HCT116 (cell line): ENCODE measurements at regions not wholly inside any gene's neighbourhood (a gene's known extent, or its start where the extent isn't known, plus 50 kb on each side); places are given as distances from the start of the nearest gene placed in this dataset.

Experiments
- ATF3 ChIP-seq: IDR thresholded peaks from 2 replicates; pipeline ENCODE4 v1.6.1; 2012
- CEBPB ChIP-seq: IDR thresholded peaks from 2 replicates; pipeline ENCODE4 v1.6.1; 2012; ENCODE audit warnings: low read depth
- EGR1 ChIP-seq: IDR thresholded peaks from 2 replicates; pipeline ENCODE4 v1.6.1; 2012; ENCODE audit warnings: low read depth
- EZH2 ChIP-seq: fragments of 200-600 bp; sonication (generic); IDR thresholded peaks from 2 replicates; pipeline ENCODE4 v1.6.1; 2017; ENCODE audit warnings: antibody characterized with exemption, mixed run types
- EZH2phosphoT487 ChIP-seq: fragments of 200-600 bp; IDR thresholded peaks from 2 replicates; pipeline ENCODE4 v1.6.1; 2018; ENCODE audit warnings: antibody characterized with exemption, borderline replicate concordance
- JUND ChIP-seq: IDR thresholded peaks from 2 replicates; pipeline ENCODE4 v1.6.1; 2012
- POLR2A ChIP-seq: IDR thresholded peaks from 2 replicates; pipeline ENCODE4 v1.7.0; 2011; ENCODE audit warnings: borderline replicate concordance; ENCODE audit not compliant: insufficient read depth, insufficient read length; ENCODE audit errors: extremely low read depth
- REST ChIP-seq: IDR thresholded peaks from 2 replicates; pipeline ENCODE4 v1.6.1; 2012; ENCODE audit warnings: low read depth
- ZBTB33 ChIP-seq: IDR thresholded peaks from 2 replicates; pipeline ENCODE4 v1.6.1; 2011; ENCODE audit warnings: mild to moderate bottlenecking, low read length, moderate library complexity; ENCODE audit not compliant: insufficient replicate concordance; ENCODE audit errors: extremely low read depth
- TF ChIP-seq, protein P1 (sequence below), 3 experiments: fragments of 200-600 bp in 1 of 3; sonication (generic) in 1 of 3; IDR thresholded peaks in 2 of 3; conservative IDR thresholded peaks in 1 of 3; 2 replicates each; pipeline ENCODE4 v1.5.1; 2012 to 2017; ENCODE audit warnings: low read depth in 2 of 3, low read length in 2 of 3, antibody characterized with exemption in 1 of 3, borderline replicate concordance in 1 of 3, control low read depth in 1 of 3, mild to moderate bottlenecking in 1 of 3, mixed read lengths in 1 of 3, mixed run types in 1 of 3, moderate library complexity in 1 of 3; ENCODE audit not compliant: insufficient read depth in 1 of 3

GRCh38 chr5:89994266-89994665 is 415.3 kb downstream of the CETN3 start:
- TF ChIP-seq POLR2A (no peak), ATF3 (no peak), JUND (no peak), EZH2 (no peak), ZBTB33 (no peak), EZH2phosphoT487 (no peak), CEBPB (no peak), EGR1 (no peak), REST (no peak)
- TF ChIP-seq, protein P1, sequence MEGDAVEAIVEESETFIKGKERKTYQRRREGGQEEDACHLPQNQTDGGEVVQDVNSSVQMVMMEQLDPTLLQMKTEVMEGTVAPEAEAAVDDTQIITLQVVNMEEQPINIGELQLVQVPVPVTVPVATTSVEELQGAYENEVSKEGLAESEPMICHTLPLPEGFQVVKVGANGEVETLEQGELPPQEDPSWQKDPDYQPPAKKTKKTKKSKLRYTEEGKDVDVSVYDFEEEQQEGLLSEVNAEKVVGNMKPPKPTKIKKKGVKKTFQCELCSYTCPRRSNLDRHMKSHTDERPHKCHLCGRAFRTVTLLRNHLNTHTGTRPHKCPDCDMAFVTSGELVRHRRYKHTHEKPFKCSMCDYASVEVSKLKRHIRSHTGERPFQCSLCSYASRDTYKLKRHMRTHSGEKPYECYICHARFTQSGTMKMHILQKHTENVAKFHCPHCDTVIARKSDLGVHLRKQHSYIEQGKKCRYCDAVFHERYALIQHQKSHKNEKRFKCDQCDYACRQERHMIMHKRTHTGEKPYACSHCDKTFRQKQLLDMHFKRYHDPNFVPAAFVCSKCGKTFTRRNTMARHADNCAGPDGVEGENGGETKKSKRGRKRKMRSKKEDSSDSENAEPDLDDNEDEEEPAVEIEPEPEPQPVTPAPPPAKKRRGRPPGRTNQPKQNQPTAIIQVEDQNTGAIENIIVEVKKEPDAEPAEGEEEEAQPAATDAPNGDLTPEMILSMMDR (IDR thresholded peaks at IDR 0.05 in 2 of 3, conservative IDR thresholded peaks at IDR 0.05 in 1 of 3; ENCODE audit: borderline replicate concordance in 1 of 3, insufficient read depth in 1 of 3, low read depth in 2 of 3, low read length in 2 of 3): no peak
